Gastroesophageal sphincter (tissue), 4 donors: ENCODE measurements at regions not wholly inside any gene's neighbourhood (a gene's known extent, or its start where the extent isn't known, plus 50 kb on each side); places are given as distances from the start of the nearest gene placed in this dataset.

Experiments used
- ATAC-seq: fragments of 150-250 bp; one replicate; pipeline ENCODE4 v1.9.1; 2016; ENCODE audit warnings: mild to moderate bottlenecking, moderate library complexity
- H3K27ac ChIP-seq, 4 donors: fragments of 200-600 bp; sonication (generic) in 3 of 4; 1 replicate in 3 of 4; 2 replicates in 1 of 4; pipeline ENCODE4 v1.5.1; 2016 to 2019
- H3K27me3 ChIP-seq: fragments of 200-600 bp; sonication (generic); one replicate; pipeline ENCODE4 v1.5.1; 2019
- H3K36me3 ChIP-seq, 2 donors: fragments of 200-600 bp; sonication (generic); one replicate each; pipeline ENCODE4 v1.5.1; 2019; ENCODE audit warnings: control low read depth in 1 of 2
- H3K4me1 ChIP-seq, 3 donors: fragments of 200-600 bp; sonication (generic); 1 replicate in 2 of 3; 2 replicates in 1 of 3; pipeline ENCODE4 v1.5.1; 2016 to 2019; ENCODE audit warnings: control low read depth in 2 of 3
- H3K4me3 ChIP-seq, 2 donors: fragments of 200-600 bp; sonication (generic); one replicate each; pipeline ENCODE4 v1.5.1; 2019; ENCODE audit warnings: mild to moderate bottlenecking in 1 of 2, moderate library complexity in 1 of 2
- H3K9me3 ChIP-seq, 3 donors: fragments of 200-600 bp; sonication (generic); one replicate each; pipeline ENCODE4 v1.5.1; 2017 to 2019; ENCODE audit warnings: control low read depth in 2 of 3
- CTCF ChIP-seq, 4 experiments: fragments of 200-600 bp in 2 of 4; fragments of 450-650 bp in 2 of 4; sonication (generic) in 1 of 4; IDR thresholded peaks; one replicate each; pipeline ENCODE4 v1.5.1; 2017 to 2019; ENCODE audit warnings: antibody characterized with exemption in 4 of 4, mild to moderate bottlenecking in 2 of 4, moderate library complexity in 2 of 4
- EP300 ChIP-seq: sonication (generic); formaldehyde crosslinking; IDR thresholded peaks from one replicate; pipeline ENCODE4 v1.6.1; 2017; ENCODE audit warnings: antibody characterized with exemption, mild to moderate bottlenecking
- POLR2A ChIP-seq, 2 donors: fragments of 450-650 bp; IDR thresholded peaks; one replicate each; pipeline ENCODE4 v1.6.1; 2017; ENCODE audit warnings: antibody characterized with exemption in 2 of 2, mild to moderate bottlenecking in 2 of 2, moderate library complexity in 1 of 2
- POLR2AphosphoS5 ChIP-seq: sonication (generic); formaldehyde crosslinking; IDR thresholded peaks from one replicate; pipeline ENCODE4 v1.6.1; 2017; ENCODE audit warnings: antibody characterized with exemption
- WGBS, 2 donors: methylation state at CpG; one replicate each; pipeline ENCODE4 v1.1.5; 2018; ENCODE audit warnings: low coverage in 1 of 2; 5-methylcytosine and 5-hydroxymethylcytosine counted together

DNA sequence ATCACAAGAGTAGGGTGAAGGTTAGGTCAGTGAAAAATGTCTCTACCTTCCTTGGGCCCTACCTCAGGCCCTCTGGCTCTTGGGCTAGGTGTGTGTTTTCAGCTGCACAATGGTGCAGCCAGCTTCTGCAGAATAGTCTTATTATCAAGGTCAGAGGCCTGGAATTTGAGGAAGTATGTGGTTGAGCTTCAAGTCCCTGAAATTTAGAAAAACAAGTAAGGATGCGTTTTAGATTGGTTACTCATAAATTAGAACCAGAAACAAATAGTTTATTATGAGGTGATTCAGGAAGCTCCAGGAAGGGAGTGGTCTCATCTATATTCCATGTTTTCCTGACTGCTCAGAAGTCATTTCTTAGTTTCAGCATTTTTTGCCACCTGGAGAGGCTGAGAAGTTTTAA is 204.2 kb upstream of the CELF4 start:
- 42 to 100% methylated on average over 1 of the region's 1 CpG for WGBS, 2 donors
- Histone ChIP-seq H3K36me3 (no peaks in the 10 kb centered on the region), H3K27ac (no peak overlapping the region), H3K9me3 (no peaks in the 10 kb centered on the region), H3K4me1 (no peaks in the 10 kb centered on the region), H3K4me3 (no peak overlapping the region), H3K27me3 (no peaks in the 10 kb centered on the region)
- no peak for TF ChIP-seq EP300
- no peak for TF ChIP-seq POLR2AphosphoS5
- TF ChIP-seq CTCF (IDR thresholded peaks at IDR 0.05) = no peak
- no peak for TF ChIP-seq POLR2A (IDR thresholded peaks at IDR 0.05)
- no peak for ATAC-seq

DNA sequence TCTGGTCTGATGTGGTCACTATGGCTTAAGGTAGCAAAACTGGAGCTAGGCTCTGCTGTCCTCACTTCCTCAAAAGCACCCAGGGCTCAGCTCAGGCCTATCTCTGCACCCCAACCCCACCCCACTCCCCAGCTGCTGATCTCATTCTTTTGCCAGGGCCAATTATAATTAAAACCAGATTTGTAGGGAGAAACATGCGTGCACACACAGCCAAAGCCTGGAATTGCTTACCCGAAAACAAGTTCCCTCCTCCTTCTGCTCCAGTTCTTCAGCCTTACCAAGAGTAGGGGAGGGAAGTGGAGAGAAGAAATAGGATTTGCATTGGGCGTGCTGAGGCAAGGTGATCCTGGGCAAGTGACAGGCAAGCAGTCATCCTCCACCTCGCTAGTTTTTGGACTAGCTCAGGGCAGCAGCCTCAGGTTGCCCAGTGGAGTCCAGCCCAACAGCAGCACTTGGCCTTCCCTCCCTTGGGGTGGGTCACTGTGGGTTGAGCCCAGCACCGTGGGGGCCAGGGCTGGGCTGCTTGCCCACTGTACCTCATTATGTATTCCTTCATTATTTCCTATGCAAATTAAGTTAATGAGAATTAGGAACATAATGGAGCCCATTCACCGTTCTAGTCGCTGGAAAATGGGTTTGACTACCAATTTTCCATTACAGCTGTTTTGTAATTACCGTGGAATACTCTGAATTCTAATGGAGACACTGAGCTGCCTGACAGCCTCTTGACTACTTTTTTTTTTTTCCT is 199.1 kb upstream of the CELF4 start:
- no peak for TF ChIP-seq POLR2AphosphoS5
- no peak for TF ChIP-seq CTCF (IDR thresholded peaks at IDR 0.05)
- no peak for TF ChIP-seq EP300
- no peak for TF ChIP-seq POLR2A (IDR thresholded peaks at IDR 0.05)
- Histone ChIP-seq H3K4me1 (no peaks in the 10 kb centered on the region), H3K9me3 (no peaks in the 10 kb centered on the region), H3K27ac (no peak overlapping the region), H3K27me3 (no peaks in the 10 kb centered on the region), H3K4me3 (no peak overlapping the region), H3K36me3 (no peaks in the 10 kb centered on the region)
- no peak for ATAC-seq
- WGBS, 2 donors = 60 to 71% methylated on average over 1 to 8 of the region's 8 CpGs

GRCh38 chr18:37762076-37762621 is 196.6 kb upstream of the CELF4 start:
- no peak for ATAC-seq
- TF ChIP-seq EP300 (no peak), POLR2A (IDR thresholded peaks at IDR 0.05) (no peak), POLR2AphosphoS5 (no peak), CTCF (IDR thresholded peaks at IDR 0.05) (no peak)
- Histone ChIP-seq H3K4me3 (no peak overlapping the region), H3K4me1 (no peaks in the 10 kb centered on the region), H3K27me3 (no peaks in the 10 kb centered on the region), H3K27ac (no peak overlapping the region), H3K36me3 (no peaks in the 10 kb centered on the region), H3K9me3 (no peaks in the 10 kb centered on the region)
- 81 to 90% methylated on average over 6 of the region's 6 CpGs for WGBS, 2 donors

DNA sequence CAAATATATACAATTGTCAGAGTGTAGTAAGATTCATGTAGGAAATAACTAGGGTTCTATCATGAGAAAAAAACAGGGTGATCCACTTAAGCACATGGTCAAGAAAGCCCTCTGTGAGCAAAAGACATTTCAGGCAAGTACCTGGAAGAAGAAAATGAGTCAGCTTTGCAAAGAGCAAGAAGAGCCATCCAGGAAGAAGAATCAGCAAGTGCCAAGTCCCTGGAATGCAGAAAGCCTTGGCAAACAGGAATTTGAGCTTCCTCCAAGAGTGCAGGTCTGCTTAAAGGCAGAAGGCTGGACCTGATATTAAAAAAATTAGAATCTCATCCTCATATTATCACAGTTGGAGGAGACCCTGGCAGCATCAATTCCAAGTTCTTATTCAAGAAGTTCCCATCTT is 188.5 kb upstream of the CELF4 start:
- no peak overlapping the region for H3K27ac ChIP-seq
- H3K36me3 ChIP-seq = no peaks in the 10 kb centered on the region
- H3K9me3 ChIP-seq = no peaks in the 10 kb centered on the region
- no peak for TF ChIP-seq CTCF (IDR thresholded peaks at IDR 0.05)
- TF ChIP-seq POLR2AphosphoS5 = no peak
- TF ChIP-seq POLR2A (IDR thresholded peaks at IDR 0.05) = no peak
- TF ChIP-seq EP300 = no peak
- H3K4me1 ChIP-seq = no peaks in the 10 kb centered on the region
- H3K27me3 ChIP-seq = peaks cover 6% of the 10 kb centered on the region
- ATAC-seq = no peak
- no peak overlapping the region for H3K4me3 ChIP-seq

GRCh38 chr18:37742436-37742835 is 176.8 kb upstream of the CELF4 start:
- Histone ChIP-seq H3K36me3 (no peaks in the 10 kb centered on the region), H3K4me3 (no peak overlapping the region), H3K4me1 (no peaks in the 10 kb centered on the region), H3K27me3 (no peaks in the 10 kb centered on the region), H3K27ac (no peak overlapping the region), H3K9me3 (no peaks in the 10 kb centered on the region)
- no peak for ATAC-seq
- TF ChIP-seq EP300 = no peak
- no peak for TF ChIP-seq CTCF (IDR thresholded peaks at IDR 0.05)
- no peak for TF ChIP-seq POLR2AphosphoS5
- no peak for TF ChIP-seq POLR2A (IDR thresholded peaks at IDR 0.05)
- 63 to 74% methylated on average over 2 of the region's 2 CpGs for WGBS, 2 donors
